T-helper 1 cell treated with Interleukin-12 subunit alpha and Interleukin-12 subunit beta and Interleukin-4 antibody, amounts not matched to agents 30 μg/mL and 1 μg/mL, for 36 hours (primary cell): ENCODE measurements at regions not wholly inside any gene's neighbourhood (a gene's known extent, or its start where the extent isn't known, plus 50 kb on each side); places are given as distances from the start of the nearest gene placed in this dataset.

Experiments used
- H3K27ac Mint-ChIP-seq: one replicate; pipeline ENCODE4 v1.8.0; 2021; ENCODE audit warnings: mild to moderate bottlenecking, mixed read lengths
- H3K27me3 Mint-ChIP-seq: one replicate; pipeline ENCODE4 v1.8.0; 2021; ENCODE audit warnings: low read depth, mixed read lengths
- H3K36me3 Mint-ChIP-seq: one replicate; pipeline ENCODE4 v1.8.0; 2021; ENCODE audit warnings: low read depth, mixed read lengths
- H3K4me1 Mint-ChIP-seq: one replicate; pipeline ENCODE4 v1.8.0; 2021; ENCODE audit warnings: low read depth, mixed read lengths
- H3K4me3 Mint-ChIP-seq: one replicate; pipeline ENCODE4 v1.8.0; 2021; ENCODE audit warnings: mild to moderate bottlenecking, moderate library complexity, mixed read lengths
- H3K9me3 Mint-ChIP-seq: one replicate; pipeline ENCODE4 v1.8.0; 2021; ENCODE audit warnings: mixed read lengths

DNA sequence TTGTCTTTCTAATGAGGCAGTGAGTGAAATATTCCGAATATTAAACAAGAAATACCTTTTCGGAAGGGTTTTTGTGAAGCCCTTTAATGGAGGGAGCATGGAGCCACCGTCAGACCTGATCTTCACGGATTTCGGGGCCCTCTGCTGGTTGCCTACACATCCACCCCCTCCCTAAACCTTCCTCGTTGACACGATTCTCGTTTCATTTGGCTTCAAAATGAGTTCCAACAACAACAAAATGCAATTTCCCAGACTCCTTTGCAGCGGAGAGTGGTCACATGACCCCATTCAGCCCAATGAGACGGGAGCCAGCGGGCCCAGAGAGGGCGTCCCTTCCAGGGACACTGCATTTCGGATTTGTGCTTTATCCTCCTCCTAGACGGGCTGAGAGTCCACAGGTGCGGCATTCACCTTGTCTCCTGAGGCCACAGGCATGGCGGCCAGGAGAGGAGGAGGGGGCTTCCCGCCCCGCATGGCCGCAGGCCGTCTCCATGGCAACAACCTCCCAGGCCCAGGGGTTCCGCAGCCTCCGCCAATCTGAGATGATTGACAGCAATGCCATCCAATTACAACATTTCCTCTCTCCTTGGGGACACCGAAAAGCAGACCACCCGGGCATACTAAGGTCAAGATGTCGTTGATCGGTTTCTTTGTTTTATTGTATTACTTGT, 259.8 kb downstream of the C16orf95 start:
- Mint-ChIP-seq H3K4me1 (no peaks in the 10 kb centered on the region), H3K4me3 (no peak overlapping the region), H3K9me3 (no peaks in the 10 kb centered on the region), H3K27ac (no peak overlapping the region), H3K27me3 (peaks cover 19% of the 10 kb centered on the region), H3K36me3 (no peaks in the 10 kb centered on the region)

DNA sequence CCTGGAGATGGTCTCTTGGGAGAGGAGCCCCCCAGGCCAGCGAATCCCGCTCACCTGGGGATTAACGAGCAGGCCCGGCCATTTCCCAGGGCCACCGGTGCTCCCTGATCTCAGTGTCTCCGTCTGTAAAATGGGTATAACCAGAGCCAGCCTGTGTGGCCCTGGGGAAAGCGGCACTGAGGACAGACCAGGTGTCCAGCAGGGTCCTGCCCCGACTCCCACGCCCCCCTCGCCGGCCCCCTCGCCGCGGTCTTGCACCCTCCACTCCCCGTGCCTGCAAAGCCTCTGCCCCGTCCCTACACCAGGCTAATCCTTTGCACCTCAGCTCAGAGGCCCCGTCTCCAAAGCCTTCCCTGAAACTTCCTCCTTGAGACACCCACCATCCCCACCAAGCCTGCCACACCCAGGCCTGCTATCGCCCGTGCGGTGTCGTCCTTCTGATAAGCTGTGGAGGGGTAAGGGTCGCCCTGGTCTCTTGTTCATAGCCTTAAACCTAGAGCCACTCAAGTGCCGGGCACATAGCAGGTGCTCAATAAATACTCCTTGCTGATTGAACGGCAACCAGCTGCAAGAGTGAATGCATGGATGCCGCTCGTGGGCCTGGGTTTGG, 259.1 kb downstream of the C16orf95 start:
- Mint-ChIP-seq H3K27ac (no peak overlapping the region), H3K9me3 (no peaks in the 10 kb centered on the region), H3K4me1 (no peaks in the 10 kb centered on the region), H3K4me3 (no peak overlapping the region), H3K36me3 (no peaks in the 10 kb centered on the region), H3K27me3 (peaks cover 23% of the 10 kb centered on the region)

DNA sequence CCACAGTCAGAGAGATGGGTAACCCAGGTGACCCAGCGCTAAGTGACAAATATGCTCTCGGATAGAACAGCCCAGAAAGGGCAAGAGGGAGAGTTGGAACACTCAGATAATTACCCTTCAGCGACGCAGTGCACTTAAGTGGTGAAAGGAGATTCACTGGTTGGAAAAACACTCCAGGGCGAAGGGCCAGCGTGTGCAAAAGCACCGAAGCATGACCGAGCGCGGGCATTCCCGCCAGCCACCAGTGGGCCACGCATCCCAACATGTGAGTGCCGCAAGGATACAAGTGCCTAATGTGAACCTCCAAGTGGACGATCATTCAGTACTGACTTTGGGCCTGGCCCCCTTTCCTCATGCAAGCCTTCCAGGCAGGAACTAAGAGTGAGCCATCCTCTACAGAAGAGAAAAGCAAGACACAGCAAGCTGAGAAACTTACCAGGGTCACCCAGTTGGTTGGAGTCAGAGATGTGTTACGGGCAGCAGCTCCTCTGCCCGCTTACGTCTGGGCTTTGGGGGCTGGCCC, 258.4 kb downstream of the C16orf95 start:
- H3K27ac Mint-ChIP-seq: no peak overlapping the region
- no peaks in the 10 kb centered on the region for H3K36me3 Mint-ChIP-seq
- no peak overlapping the region for H3K4me3 Mint-ChIP-seq
- H3K27me3 Mint-ChIP-seq: peaks cover 27% of the 10 kb centered on the region
- no peaks in the 10 kb centered on the region for H3K9me3 Mint-ChIP-seq
- H3K4me1 Mint-ChIP-seq: no peaks in the 10 kb centered on the region

DNA sequence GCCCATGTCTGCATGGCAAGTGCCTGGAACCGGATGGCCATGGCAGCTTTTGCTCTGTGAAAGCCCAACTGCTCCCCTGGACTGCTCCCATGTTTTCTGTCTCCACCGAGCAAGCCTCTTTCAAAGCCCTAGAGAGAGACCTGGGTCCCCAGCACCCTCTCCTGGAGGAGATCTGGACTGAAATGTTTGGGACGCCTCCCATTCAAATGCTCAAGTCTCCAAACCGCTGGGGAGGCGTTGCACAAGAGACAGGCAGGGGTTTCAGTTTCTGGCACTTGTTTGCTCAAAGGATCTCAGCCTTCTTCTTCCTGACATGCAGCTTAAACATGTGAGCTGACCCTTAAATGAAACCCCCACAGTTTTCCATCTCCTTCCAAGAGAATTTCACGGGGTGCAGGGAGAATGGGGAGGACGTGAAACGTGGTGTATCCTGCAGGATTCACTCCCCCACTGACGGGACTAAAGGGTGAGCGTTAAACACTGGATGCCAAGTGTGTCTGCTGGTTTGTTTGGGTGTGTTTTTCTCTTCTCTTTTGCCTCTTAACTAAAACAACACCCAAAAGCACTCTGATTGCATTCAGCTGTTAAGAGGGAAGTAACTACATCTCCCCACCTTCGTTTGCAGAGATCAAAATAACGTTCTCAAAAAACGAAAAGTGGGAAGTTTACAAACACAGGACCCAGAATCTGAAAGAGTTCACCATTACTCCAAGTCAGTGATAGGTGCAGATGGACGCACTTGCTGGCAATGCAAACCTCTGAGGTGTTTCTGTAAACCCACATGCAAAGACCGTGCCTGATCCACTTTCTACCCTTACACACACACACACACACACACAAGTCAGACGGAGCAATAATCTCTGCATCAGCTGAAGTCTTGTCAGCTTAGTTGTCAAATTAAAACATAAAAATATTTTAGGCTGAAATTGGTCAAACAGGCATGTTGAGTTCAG, 256.9 kb downstream of the C16orf95 start:
- no peak overlapping the region for H3K4me3 Mint-ChIP-seq
- no peaks in the 10 kb centered on the region for H3K9me3 Mint-ChIP-seq
- H3K27me3 Mint-ChIP-seq: peaks cover 39% of the 10 kb centered on the region
- H3K27ac Mint-ChIP-seq: no peak overlapping the region
- H3K4me1 Mint-ChIP-seq: no peaks in the 10 kb centered on the region
- H3K36me3 Mint-ChIP-seq: no peaks in the 10 kb centered on the region

DNA sequence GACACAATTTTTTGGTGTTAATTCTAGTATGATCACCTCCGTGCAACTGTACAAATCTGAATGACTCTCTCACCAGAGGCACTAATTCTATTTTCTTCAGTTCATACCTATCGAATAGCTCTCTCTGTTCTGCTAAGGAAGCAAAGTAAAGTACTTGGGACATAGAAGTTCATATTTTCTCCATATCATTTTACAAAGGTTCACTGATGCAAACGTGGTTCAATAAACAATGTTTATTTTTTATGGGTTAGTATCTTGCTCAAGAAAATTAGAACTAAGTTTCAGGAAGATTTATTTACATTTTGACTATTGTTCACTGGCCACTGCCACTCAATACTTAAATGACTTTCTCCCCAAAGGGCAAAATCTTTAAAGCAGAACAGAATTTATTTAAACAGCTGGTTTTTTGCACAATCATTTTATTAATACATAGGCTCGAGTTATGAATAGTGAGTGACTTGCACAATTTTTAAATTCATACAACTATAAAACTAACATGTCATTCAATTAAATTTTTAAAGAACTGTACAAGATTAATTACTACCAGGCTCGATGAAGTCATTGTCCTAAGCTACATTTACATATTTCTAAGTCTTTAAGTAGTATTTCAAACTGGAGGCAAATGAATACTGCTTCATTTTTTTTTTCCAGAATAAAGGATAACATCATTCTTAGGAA, 255.8 kb downstream of the C16orf95 start:
- Mint-ChIP-seq H3K27ac (no peak overlapping the region), H3K9me3 (no peaks in the 10 kb centered on the region), H3K36me3 (no peaks in the 10 kb centered on the region), H3K4me3 (no peak overlapping the region), H3K4me1 (no peaks in the 10 kb centered on the region), H3K27me3 (peaks cover 49% of the 10 kb centered on the region)

DNA sequence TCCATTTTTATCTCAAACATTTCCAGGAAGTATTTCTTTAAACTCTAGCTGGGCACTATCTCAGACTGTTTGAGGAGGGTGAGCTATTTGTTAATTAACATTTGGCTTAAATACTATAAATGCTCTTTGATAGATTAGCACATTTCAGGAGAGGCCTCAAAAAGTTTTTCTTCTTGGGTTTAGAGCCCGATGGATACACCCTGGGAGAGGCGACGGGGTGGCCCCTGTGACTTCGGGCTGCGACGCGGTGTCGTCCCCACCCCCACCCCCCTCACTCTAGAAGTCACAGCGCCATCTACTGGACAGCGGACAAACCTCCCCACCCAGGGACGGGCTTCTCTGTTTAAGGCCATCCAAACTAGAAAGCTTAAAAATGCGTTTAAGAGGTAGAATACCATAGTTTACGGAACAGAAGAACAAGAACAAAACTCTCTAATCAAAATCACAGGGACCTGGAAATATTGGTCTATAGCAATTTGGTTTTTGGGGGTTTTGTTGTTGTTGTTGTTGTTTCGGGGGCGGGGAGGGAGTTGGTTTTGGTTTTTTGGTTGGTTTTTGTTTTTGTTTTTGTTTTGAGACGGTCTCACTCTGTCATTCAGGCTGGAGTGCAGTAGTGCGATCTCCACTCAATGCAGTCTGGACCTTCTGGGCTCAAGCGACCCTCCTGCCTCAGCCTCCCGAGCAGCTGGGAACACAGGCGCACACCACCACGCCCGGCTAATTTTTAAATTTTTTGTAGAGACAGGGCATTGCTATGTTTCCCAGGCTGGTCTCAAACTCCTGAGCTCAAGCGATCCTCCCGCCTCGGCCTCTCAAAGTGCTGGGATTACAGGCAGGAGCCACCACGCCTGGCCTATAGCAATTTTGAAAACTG, 254.4 kb downstream of the C16orf95 start:
- Mint-ChIP-seq H3K27ac (no peak overlapping the region), H3K4me3 (no peak overlapping the region), H3K36me3 (no peaks in the 10 kb centered on the region), H3K9me3 (no peaks in the 10 kb centered on the region), H3K27me3 (peaks cover 49% of the 10 kb centered on the region), H3K4me1 (no peaks in the 10 kb centered on the region)

DNA sequence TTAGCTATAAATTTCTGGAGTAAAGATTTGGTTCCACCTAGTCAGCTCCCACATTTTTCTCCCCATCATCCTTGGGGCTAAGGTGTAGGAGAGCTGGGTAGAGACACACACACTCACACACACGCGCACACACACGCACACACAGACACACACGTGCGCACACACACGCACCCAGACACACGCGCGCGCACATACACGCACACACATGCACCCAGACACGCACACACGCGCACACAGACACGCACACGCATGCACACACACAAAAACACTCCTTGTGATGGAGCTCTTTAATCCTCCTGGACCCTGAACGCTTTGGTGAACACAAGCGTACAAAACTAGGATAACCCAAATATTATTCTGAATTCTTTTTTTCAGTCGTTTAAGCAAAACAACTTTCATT, 253.6 kb downstream of the C16orf95 start:
- Mint-ChIP-seq H3K27me3 (peaks cover 49% of the 10 kb centered on the region), H3K27ac (no peak overlapping the region), H3K9me3 (no peaks in the 10 kb centered on the region), H3K36me3 (no peaks in the 10 kb centered on the region), H3K4me1 (no peaks in the 10 kb centered on the region), H3K4me3 (no peak overlapping the region)

DNA sequence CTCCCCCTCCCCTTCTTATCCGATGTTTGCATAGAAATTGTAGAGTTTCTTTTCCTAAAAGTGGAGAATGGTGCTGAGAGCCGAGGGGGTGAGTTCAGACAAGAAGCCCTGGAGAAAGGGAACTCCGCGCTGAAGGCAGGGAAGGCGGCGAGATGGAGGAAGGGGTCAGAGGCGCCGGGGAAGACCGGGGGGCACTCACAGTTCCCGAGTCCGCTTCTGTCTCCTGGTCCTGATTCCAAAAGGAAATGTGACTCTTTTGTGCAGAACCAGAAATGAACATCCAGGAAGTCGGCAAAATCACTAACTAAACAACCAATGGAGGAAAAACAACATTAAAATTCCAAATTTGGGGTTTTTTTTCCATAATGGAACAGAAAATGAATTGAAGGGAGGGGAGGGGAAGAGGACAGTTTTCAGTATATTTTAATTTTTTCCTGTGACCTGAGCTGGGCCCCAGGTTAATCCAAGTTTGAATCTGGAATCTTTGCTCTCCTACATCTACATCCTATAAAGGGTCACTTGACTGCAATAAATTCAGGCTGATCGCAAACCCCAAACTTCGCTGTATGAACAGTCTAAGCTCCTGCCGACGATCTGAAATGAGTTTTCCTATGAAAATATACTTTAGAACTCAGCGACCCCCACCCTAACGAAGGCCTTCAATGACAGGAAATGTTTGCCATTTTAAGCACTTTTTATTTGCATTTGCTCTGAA, 252.3 kb downstream of the C16orf95 start:
- Mint-ChIP-seq H3K27me3 (peaks cover 49% of the 10 kb centered on the region), H3K4me1 (no peaks in the 10 kb centered on the region), H3K9me3 (no peaks in the 10 kb centered on the region), H3K36me3 (no peaks in the 10 kb centered on the region), H3K27ac (no peak overlapping the region), H3K4me3 (no peak overlapping the region)

DNA sequence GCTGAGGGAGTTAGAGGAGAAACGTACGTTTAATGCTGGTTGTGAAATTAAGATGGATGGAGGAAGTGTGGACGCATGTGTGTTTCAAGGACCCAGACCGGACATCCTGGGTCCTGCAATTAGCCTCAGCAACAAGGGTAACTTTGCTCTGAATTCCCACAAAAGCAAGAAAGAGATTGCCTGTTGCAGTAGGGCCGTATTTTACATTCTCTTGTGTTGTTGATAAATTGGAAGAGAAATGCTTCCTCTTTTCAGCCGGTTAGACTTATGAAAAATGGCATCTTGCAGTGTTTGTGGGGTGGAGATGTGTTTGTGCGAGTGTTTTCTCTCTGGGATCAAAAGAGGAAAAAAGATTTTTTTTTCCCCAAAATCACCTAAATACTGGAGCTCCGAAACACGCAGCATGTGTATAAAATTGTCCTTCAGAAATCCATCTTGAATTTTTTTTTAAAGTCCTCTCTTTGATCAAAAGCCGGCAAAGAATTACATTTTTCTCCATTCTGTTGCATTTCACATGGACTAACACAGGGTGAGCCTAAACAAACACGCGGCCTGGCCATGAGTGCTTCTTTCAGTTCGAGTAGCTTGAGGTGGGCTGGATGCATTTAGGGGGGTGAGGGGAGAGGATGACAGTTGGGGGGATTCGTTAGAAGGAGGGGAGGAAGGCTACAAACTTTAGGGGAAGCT, 251.6 kb downstream of the C16orf95 start:
- peaks cover 43% of the 10 kb centered on the region for H3K27me3 Mint-ChIP-seq
- H3K9me3 Mint-ChIP-seq: no peaks in the 10 kb centered on the region
- H3K4me1 Mint-ChIP-seq: no peaks in the 10 kb centered on the region
- H3K27ac Mint-ChIP-seq: no peak overlapping the region
- H3K4me3 Mint-ChIP-seq: no peak overlapping the region
- H3K36me3 Mint-ChIP-seq: no peaks in the 10 kb centered on the region

DNA sequence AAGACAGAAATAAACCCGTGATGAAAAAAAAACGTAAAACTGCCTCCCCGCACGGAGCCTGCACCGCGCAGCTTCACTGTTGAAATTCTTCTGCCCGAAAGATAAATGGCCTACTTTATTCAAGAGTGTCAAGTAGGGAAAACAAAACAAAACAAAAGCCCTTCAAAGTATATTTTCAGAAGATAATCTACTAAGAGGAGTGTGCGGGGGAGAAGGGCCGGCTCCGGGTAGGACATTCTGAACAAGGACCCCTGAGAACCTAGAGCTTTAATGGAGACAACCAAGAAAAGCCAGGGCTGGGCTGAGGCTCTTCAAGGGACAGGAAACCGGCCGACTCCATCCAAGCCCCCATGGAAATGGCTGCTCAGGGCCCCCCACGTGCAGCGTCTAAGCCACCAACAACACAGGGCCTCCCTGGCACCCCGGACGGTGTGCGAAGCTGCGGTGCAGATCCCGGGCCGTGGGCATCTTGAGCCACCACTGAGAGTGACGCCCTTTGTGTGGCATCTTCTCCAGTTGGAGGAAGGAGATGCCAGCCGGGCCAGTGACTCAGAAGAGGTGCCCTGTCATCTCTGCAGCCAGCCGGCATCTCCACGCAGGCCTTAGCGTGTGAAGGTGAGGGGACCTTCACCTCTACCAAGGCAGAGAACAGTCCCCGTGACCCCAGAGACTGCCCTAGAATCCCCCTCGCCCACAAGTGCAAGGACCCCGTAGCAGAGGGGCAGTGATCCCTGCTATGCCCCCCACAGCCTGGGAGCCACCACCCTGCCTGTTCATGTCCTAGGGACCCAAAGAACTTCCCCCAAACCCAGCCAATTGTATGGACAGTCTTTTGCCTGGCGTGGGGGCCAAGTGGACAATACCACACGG, 250.8 kb downstream of the C16orf95 start:
- Mint-ChIP-seq H3K4me1 (no peaks in the 10 kb centered on the region), H3K27ac (no peak overlapping the region), H3K9me3 (no peaks in the 10 kb centered on the region), H3K4me3 (no peak overlapping the region), H3K36me3 (no peaks in the 10 kb centered on the region), H3K27me3 (peaks cover 38% of the 10 kb centered on the region)

DNA sequence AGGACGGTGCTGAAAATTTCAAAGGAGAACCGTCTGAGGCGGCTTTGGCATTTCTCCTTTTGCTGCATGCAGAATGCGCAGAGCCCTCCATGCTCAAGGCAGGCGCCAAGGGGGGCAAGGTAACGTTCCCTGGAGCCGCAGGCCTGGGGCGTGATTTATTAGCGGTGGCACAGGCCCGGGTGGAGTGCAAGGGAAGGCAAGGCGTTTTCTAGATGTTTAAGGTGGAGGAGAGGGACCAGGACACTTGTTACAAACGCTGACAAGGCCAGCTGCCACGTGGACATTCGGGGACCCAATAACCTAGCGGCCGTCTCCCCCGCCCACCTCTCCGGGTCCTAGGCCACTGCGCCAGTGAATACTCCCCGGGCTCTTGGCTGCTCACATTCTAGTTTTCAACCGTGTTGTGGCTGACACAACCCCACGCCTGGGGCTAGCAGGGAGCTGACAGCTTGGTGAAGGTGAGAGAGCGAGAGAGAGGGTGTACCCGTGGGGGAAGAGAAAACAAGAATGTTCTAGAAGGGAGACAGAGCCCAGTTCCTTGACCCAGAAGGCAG, 250.1 kb downstream of the C16orf95 start:
- H3K27ac Mint-ChIP-seq: no peak overlapping the region
- peaks cover 35% of the 10 kb centered on the region for H3K27me3 Mint-ChIP-seq
- H3K36me3 Mint-ChIP-seq: no peaks in the 10 kb centered on the region
- no peaks in the 10 kb centered on the region for H3K4me1 Mint-ChIP-seq
- no peak overlapping the region for H3K4me3 Mint-ChIP-seq
- no peaks in the 10 kb centered on the region for H3K9me3 Mint-ChIP-seq
